Panc1 (cell line): ENCODE measurements at regions not wholly inside any gene's neighbourhood (a gene's known extent, or its start where the extent isn't known, plus 50 kb on each side); places are given as distances from the start of the nearest gene placed in this dataset.

ENCODE experiments used
- ATAC-seq: fragments of 200-7000 bp; cut with Tn5 transposase; 2 replicates; pipeline ENCODE4 v1.9.1; 2020; ENCODE audit warnings: mild to moderate bottlenecking, moderate library complexity
- BruUV-seq: library from RNA; stranded (reverse); fragments of 400-500 nt; replicated peaks from 2 replicates; lab custom pipeline; 2021; lab: Mats Ljungman, UMichigan
- CTCF ChIA-PET: fragments of 300-600 bp; sonication (Branson Sonifier 250); formaldehyde crosslinking; loops from one replicate; lab custom pipeline; 2022; ENCODE audit warnings: antibody characterized with exemption; lab: Charles Lee
- POLR2A ChIA-PET: fragments of 300-600 bp; sonication (Branson Sonifier 250); formaldehyde crosslinking; loops from one replicate; lab custom pipeline; 2022; ENCODE audit warnings: antibody characterized with exemption; lab: Charles Lee
- DNase-seq: peaks from one replicate; pipeline ENCODE4 v3.0.0-alpha.2; 2010; ENCODE audit warnings: low read depth, low spot score
- H3K27ac ChIP-seq: 2 replicates; pipeline ENCODE4 v1.5.1; 2011; ENCODE audit warnings: mild to moderate bottlenecking, low read length, inconsistent platforms
- H3K27me3 ChIP-seq: fragments of 200-500 bp; sonication (Bioruptor generic); 2 replicates; pipeline ENCODE4 v1.6.0; 2014; ENCODE audit warnings: low read length, inconsistent platforms; ENCODE audit not compliant: control insufficient read depth, insufficient read depth
- H3K36me3 ChIP-seq: fragments of 200-500 bp; sonication (Bioruptor generic); 2 replicates; pipeline ENCODE4 v1.5.1; 2014; ENCODE audit warnings: inconsistent platforms, mild to moderate bottlenecking, low read length, moderate library complexity; ENCODE audit not compliant: control insufficient read depth, insufficient read depth
- H3K4me1 ChIP-seq: 2 replicates; pipeline ENCODE4 v1.5.1; 2011; ENCODE audit warnings: inconsistent platforms, mild to moderate bottlenecking, low read length, moderate library complexity; ENCODE audit not compliant: control insufficient read depth, insufficient read depth
- H3K4me3 ChIP-seq, 2 experiments: 2 replicates each; pipeline ENCODE4 v1.5.1; 2011 to 2012; ENCODE audit warnings: low read depth in 2 of 2, low read length in 2 of 2, mild to moderate bottlenecking in 2 of 2, inconsistent platforms in 1 of 2, moderate library complexity in 1 of 2
- H3K9me3 ChIP-seq: fragments of 200-500 bp; sonication (Bioruptor generic); 2 replicates; pipeline ENCODE4 v1.5.1; 2014; ENCODE audit warnings: low read depth, mild to moderate bottlenecking, inconsistent platforms, low read length, moderate library complexity; ENCODE audit not compliant: control insufficient read depth, insufficient read depth
- POLR2AphosphoS5 ChIP-seq: IDR thresholded peaks from 2 replicates; pipeline ENCODE4 v1.6.1; 2012; ENCODE audit warnings: mild to moderate bottlenecking, low read depth, low read length, moderate library complexity
- SIN3A ChIP-seq: IDR thresholded peaks from 2 replicates; pipeline ENCODE4 v1.6.1; 2012; ENCODE audit warnings: low read depth, mild to moderate bottlenecking, low read length, moderate library complexity, borderline replicate concordance; ENCODE audit not compliant: insufficient read depth
- TCF7L2 ChIP-seq: IDR thresholded peaks from 2 replicates; pipeline ENCODE4 v1.6.1; 2011; ENCODE audit warnings: mild to moderate bottlenecking, low read depth, low read length, inconsistent platforms
- in situ Hi-C: cut with HindIII; loops from 2 replicates; pipeline ENCODE4 v1.10.0; 2016; ENCODE audit warnings: low sequenced_read_pairs, low pct_unique_long_range_greater_than_20kb
- intact Hi-C: fragments of 100-400 bp; cut with micrococcal nuclease; formaldehyde crosslinking; loops from one replicate; pipeline ENCODE4 v1.10.0; 2022; ENCODE audit not compliant: unreplicated experiment
- TF ChIP-seq, protein P1 (sequence below), 2 experiments: IDR thresholded peaks; 2 replicates each; pipeline ENCODE4 v1.6.1; 2011 to 2012; ENCODE audit warnings: low read depth in 2 of 2, control low read depth in 1 of 2, low read length in 1 of 2, mild to moderate bottlenecking in 1 of 2, moderate library complexity in 1 of 2; ENCODE audit not compliant: insufficient read depth in 1 of 2
- TF ChIP-seq, protein P2 (sequence below): fragments of 450-650 bp; IDR thresholded peaks from 2 replicates; pipeline ENCODE4 v1.5.1; 2017; ENCODE audit warnings: mild to moderate bottlenecking

DNA sequence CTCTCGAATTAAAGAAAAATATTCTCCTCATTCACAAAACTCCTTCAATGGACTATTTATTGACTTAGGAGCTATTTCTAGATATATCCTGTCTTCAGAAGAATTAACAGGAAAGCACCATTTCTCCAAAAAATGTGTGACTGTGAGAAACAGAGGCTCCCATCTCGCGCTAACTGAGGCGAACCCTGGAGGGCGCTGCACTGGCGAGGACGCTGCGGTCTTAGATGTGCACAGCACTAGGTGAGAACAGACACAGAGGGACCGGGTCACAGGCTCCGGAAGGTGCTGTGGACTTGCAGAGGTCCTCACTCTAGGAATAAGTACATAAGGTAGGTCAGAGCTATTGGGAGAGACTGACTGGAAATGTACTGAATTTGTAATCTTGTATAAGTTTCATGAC, 229.7 kb upstream of the SLC35G4 start:
- no peak for TF ChIP-seq SIN3A
- TF ChIP-seq TCF7L2 = no peak
- TF ChIP-seq, protein P1, sequence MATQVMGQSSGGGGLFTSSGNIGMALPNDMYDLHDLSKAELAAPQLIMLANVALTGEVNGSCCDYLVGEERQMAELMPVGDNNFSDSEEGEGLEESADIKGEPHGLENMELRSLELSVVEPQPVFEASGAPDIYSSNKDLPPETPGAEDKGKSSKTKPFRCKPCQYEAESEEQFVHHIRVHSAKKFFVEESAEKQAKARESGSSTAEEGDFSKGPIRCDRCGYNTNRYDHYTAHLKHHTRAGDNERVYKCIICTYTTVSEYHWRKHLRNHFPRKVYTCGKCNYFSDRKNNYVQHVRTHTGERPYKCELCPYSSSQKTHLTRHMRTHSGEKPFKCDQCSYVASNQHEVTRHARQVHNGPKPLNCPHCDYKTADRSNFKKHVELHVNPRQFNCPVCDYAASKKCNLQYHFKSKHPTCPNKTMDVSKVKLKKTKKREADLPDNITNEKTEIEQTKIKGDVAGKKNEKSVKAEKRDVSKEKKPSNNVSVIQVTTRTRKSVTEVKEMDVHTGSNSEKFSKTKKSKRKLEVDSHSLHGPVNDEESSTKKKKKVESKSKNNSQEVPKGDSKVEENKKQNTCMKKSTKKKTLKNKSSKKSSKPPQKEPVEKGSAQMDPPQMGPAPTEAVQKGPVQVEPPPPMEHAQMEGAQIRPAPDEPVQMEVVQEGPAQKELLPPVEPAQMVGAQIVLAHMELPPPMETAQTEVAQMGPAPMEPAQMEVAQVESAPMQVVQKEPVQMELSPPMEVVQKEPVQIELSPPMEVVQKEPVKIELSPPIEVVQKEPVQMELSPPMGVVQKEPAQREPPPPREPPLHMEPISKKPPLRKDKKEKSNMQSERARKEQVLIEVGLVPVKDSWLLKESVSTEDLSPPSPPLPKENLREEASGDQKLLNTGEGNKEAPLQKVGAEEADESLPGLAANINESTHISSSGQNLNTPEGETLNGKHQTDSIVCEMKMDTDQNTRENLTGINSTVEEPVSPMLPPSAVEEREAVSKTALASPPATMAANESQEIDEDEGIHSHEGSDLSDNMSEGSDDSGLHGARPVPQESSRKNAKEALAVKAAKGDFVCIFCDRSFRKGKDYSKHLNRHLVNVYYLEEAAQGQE (IDR thresholded peaks at IDR 0.05; ENCODE audit: insufficient read depth in 1 of 2, low read depth in 2 of 2, low read length in 1 of 2) = no peak
- H3K27ac ChIP-seq = no peak overlapping the region
- H3K36me3 ChIP-seq = no peaks in the 10 kb centered on the region
- ATAC-seq = no peak
- no TSS peak for BruUV-seq
- in situ Hi-C loops = no loop called here
- H3K9me3 ChIP-seq = no peaks in the 10 kb centered on the region
- no peak for DNase-seq
- no peak overlapping the region for H3K4me3 ChIP-seq
- intact Hi-C loops = no loop called here
- ChIA-PET POLR2A (no interaction called here), CTCF (no interaction called here)
- H3K4me1 ChIP-seq = no peaks in the 10 kb centered on the region
- H3K27me3 ChIP-seq = no peaks in the 10 kb centered on the region

DNA sequence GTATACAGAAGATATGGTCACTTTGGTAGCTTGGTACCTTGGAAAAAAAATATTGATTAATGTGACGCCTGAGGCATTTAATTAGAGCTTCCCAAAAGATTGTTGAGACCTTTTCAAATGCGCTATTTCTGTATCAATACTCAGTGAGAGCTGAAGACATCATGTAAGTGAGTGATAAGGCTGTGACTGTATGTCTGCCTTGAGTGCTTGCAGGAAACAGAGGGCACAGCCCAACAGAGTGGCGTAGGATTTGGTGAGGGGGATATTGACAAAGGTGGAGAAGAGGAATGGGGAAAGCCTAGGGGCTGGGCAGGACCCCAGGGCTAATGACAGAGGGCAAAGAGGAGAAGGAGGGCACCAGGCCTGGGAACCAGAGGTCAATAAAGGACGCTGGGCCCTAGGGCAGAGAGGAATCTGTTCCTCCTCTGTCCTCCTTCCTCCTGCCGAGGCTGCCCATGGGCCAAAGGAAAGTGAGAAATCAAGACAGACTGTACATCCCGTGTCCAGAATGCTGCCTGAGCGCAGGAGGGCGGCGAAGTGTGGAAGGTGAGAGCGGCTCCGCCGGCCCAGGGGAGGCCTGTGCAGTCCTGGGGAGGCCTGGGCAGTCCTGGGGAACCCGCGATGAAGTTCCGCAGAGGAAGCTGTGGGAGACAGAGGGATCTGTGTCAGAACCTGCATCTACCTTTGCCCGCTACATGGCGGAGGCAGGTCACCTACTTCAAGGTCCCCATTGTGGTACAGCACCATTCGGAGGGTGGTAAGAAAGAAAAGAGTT, 228.6 kb upstream of the PIEZO2 start:
- TF ChIP-seq, protein P1 (IDR thresholded peaks at IDR 0.05; ENCODE audit: insufficient read depth in 1 of 2, low read depth in 2 of 2, low read length in 1 of 2) = no peak
- no peak for TF ChIP-seq SIN3A
- no peak for TF ChIP-seq POLR2AphosphoS5
- TF ChIP-seq TCF7L2 = no peak
- TF ChIP-seq, protein P2, sequence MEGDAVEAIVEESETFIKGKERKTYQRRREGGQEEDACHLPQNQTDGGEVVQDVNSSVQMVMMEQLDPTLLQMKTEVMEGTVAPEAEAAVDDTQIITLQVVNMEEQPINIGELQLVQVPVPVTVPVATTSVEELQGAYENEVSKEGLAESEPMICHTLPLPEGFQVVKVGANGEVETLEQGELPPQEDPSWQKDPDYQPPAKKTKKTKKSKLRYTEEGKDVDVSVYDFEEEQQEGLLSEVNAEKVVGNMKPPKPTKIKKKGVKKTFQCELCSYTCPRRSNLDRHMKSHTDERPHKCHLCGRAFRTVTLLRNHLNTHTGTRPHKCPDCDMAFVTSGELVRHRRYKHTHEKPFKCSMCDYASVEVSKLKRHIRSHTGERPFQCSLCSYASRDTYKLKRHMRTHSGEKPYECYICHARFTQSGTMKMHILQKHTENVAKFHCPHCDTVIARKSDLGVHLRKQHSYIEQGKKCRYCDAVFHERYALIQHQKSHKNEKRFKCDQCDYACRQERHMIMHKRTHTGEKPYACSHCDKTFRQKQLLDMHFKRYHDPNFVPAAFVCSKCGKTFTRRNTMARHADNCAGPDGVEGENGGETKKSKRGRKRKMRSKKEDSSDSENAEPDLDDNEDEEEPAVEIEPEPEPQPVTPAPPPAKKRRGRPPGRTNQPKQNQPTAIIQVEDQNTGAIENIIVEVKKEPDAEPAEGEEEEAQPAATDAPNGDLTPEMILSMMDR = no peak
- BruUV-seq = no TSS peak
- in situ Hi-C loops (no loop called here), intact Hi-C loops (no loop called here)
- Histone ChIP-seq H3K4me1 (no peaks in the 10 kb centered on the region), H3K27me3 (no peaks in the 10 kb centered on the region), H3K27ac (no peak overlapping the region), H3K36me3 (no peaks in the 10 kb centered on the region), H3K4me3 (no peak overlapping the region), H3K9me3 (no peaks in the 10 kb centered on the region)
- DNase-seq (no peak), ATAC-seq (no peak)
- ChIA-PET CTCF (no interaction called here), POLR2A (no interaction called here)
